Ishikawa (cell line): ENCODE measurements at regions not wholly inside any gene's neighbourhood (a gene's known extent, or its start where the extent isn't known, plus 50 kb on each side); places are given as distances from the start of the nearest gene placed in this dataset.

ENCODE experiments used
- CEBPB ChIP-seq: IDR thresholded peaks from 2 replicates; pipeline ENCODE4 v1.6.1; 2012
- CREB1 ChIP-seq: IDR thresholded peaks from 2 replicates; pipeline ENCODE4 v1.6.1; 2012; ENCODE audit warnings: low read depth
- EGR1 ChIP-seq: IDR thresholded peaks from 2 replicates; pipeline ENCODE4 v1.6.1; 2012
- EP300 ChIP-seq: IDR thresholded peaks from 2 replicates; pipeline ENCODE4 v1.6.1; 2012; ENCODE audit warnings: borderline replicate concordance
- FOXM1 ChIP-seq: IDR thresholded peaks from 2 replicates; pipeline ENCODE4 v1.6.1; 2012; ENCODE audit warnings: low read depth, borderline replicate concordance
- NFIC ChIP-seq: IDR thresholded peaks from 2 replicates; pipeline ENCODE4 v1.6.1; 2012
- RAD21 ChIP-seq: IDR thresholded peaks from 2 replicates; pipeline ENCODE4 v1.6.1; 2012; ENCODE audit warnings: low read depth
- TAF1 ChIP-seq: IDR thresholded peaks from 2 replicates; pipeline ENCODE4 v1.6.1; 2012; ENCODE audit warnings: low read depth, mild to moderate bottlenecking
- TCF12 ChIP-seq: IDR thresholded peaks from 2 replicates; pipeline ENCODE4 v1.6.1; 2012; ENCODE audit warnings: low read depth
- TEAD4 ChIP-seq: IDR thresholded peaks from 2 replicates; pipeline ENCODE4 v1.6.1; 2012
- YY1 ChIP-seq: IDR thresholded peaks from 2 replicates; pipeline ENCODE4 v1.6.1; 2012; ENCODE audit warnings: low read depth
- ZBTB7A ChIP-seq: IDR thresholded peaks from 2 replicates; pipeline ENCODE4 v1.6.1; 2012; ENCODE audit warnings: low read depth
- TF ChIP-seq, protein P1 (sequence below): IDR thresholded peaks from 2 replicates; pipeline ENCODE4 v1.6.1; 2012
- TF ChIP-seq, protein P2 (sequence below): IDR thresholded peaks from 2 replicates; pipeline ENCODE4 v1.6.1; 2012
- TF ChIP-seq, protein P3 (sequence below): IDR thresholded peaks from 2 replicates; pipeline ENCODE4 v1.6.1; 2012; ENCODE audit warnings: low read depth, mild to moderate bottlenecking

- no peak for TF ChIP-seq TEAD4
- TF ChIP-seq NFIC: no peak
- TF ChIP-seq, protein P1, sequence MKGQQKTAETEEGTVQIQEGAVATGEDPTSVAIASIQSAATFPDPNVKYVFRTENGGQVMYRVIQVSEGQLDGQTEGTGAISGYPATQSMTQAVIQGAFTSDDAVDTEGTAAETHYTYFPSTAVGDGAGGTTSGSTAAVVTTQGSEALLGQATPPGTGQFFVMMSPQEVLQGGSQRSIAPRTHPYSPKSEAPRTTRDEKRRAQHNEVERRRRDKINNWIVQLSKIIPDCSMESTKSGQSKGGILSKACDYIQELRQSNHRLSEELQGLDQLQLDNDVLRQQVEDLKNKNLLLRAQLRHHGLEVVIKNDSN: no peak
- TF ChIP-seq, protein P2, sequence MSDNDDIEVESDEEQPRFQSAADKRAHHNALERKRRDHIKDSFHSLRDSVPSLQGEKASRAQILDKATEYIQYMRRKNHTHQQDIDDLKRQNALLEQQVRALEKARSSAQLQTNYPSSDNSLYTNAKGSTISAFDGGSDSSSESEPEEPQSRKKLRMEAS: no peak
- no peak for TF ChIP-seq RAD21
- TF ChIP-seq CREB1: no peak
Measured at GRCh38 chr5:52063186-52063585, 679.9 kb downstream of the ISL1 start.

DNA sequence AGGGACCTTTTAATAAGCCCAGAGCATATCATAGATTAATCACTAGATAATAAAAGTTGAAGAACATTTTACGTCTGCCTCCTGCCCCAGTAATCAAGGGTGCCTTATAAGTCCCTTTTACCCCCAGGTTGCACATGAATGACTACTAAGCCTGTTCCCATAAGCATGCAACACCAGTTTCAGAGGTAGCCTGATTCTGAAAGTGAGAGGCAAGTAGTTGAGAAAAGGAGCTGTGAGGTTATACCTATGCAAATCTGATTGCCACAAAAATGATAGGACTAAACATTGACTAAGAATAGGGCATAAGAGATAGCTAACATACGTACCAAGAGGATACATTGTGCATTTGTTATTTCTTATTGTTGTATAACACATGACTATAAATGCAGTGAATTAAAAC, 681.9 kb downstream of the ISL1 start:
- no peak for TF ChIP-seq TCF12
- TF ChIP-seq YY1: no peak
- TF ChIP-seq, protein P3, sequence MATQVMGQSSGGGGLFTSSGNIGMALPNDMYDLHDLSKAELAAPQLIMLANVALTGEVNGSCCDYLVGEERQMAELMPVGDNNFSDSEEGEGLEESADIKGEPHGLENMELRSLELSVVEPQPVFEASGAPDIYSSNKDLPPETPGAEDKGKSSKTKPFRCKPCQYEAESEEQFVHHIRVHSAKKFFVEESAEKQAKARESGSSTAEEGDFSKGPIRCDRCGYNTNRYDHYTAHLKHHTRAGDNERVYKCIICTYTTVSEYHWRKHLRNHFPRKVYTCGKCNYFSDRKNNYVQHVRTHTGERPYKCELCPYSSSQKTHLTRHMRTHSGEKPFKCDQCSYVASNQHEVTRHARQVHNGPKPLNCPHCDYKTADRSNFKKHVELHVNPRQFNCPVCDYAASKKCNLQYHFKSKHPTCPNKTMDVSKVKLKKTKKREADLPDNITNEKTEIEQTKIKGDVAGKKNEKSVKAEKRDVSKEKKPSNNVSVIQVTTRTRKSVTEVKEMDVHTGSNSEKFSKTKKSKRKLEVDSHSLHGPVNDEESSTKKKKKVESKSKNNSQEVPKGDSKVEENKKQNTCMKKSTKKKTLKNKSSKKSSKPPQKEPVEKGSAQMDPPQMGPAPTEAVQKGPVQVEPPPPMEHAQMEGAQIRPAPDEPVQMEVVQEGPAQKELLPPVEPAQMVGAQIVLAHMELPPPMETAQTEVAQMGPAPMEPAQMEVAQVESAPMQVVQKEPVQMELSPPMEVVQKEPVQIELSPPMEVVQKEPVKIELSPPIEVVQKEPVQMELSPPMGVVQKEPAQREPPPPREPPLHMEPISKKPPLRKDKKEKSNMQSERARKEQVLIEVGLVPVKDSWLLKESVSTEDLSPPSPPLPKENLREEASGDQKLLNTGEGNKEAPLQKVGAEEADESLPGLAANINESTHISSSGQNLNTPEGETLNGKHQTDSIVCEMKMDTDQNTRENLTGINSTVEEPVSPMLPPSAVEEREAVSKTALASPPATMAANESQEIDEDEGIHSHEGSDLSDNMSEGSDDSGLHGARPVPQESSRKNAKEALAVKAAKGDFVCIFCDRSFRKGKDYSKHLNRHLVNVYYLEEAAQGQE: no peak
- TF ChIP-seq CREB1: no peak
- no peak for TF ChIP-seq CEBPB
- TF ChIP-seq NFIC: no peak
- TF ChIP-seq, protein P2: no peak
- no peak for TF ChIP-seq RAD21
- no peak for TF ChIP-seq FOXM1
- TF ChIP-seq TEAD4: no peak
- no peak for TF ChIP-seq TAF1
- TF ChIP-seq EGR1: no peak

GRCh38 chr5:52069997-52070396, 686.7 kb downstream of the ISL1 start:
- TF ChIP-seq TEAD4: no peak
- TF ChIP-seq, protein P2: no peak
- TF ChIP-seq, protein P3: no peak
- no peak for TF ChIP-seq NFIC
- no peak for TF ChIP-seq CEBPB
- no peak for TF ChIP-seq FOXM1
- TF ChIP-seq, protein P1: no peak
- TF ChIP-seq TCF12: no peak
- TF ChIP-seq EP300: no peak
- no peak for TF ChIP-seq YY1
- no peak for TF ChIP-seq CREB1
- no peak for TF ChIP-seq EGR1

DNA sequence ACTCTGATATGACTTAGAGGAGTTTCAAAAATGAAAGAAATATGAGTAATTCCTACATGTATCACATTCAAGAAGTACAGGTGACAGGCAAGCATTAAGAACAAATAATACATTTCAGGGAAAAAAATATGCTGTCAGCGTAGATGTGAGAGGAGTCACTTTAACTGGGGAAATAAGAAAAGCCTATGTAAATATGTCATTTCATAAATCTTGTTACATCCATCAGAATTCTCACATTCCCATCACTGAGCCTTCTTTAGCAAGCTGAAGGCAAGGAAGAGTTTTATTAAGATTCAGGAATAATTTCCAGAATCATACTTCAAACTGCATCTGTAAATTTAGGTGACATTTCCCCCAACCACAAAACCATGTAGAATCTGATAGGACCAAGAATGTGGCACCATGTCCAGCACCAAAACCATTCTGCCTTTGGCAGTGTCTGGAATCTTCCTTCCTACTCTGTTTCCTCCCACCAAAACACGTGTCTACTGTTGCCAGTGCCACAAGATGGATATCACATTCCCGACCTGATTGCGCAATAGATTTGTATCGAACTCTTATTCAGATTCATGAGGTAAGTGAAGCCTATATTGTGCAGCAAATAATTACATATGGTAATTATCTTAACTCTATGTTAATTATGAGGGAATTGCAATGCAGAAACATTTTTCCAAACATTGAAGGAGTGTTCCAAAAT, 690.9 kb downstream of the ISL1 start:
- TF ChIP-seq EGR1 (no peak), CEBPB (peak; percentile 98)

GRCh38 chr5:52077941-52078815, 694.9 kb downstream of the ISL1 start:
- TF ChIP-seq CEBPB (no peak), TAF1 (no peak), RAD21 (no peak), YY1 (no peak), TCF12 (no peak), ZBTB7A (no peak), NFIC (no peak), TEAD4 (no peak), CREB1 (no peak)
- TF ChIP-seq, protein P1: no peak
- TF ChIP-seq, protein P3: no peak
